ENCODE measurements at regions not wholly inside any gene's neighbourhood (a gene's known extent, or its start where the extent isn't known, plus 50 kb on each side); places are given as distances from the start of the nearest gene placed in this dataset.

- Histone ChIP-seq H3K4me1 (ENCODE audit: control insufficient read depth, insufficient read depth, low read length) (no peaks in the 10 kb centered on the region), H4K20me1 (ENCODE audit: insufficient read depth, low read length) (no peaks in the 10 kb centered on the region), H4K5ac (ENCODE audit: low read depth, low read length) (no peak overlapping the region), H2AK5ac (ENCODE audit: low read depth, low read length) (no peak overlapping the region), H3K9ac (ENCODE audit: low read depth, low read length) (no peak overlapping the region), H3K79me1 (ENCODE audit: low read depth in 1 of 2, low read length in 2 of 2) (no peaks in the 10 kb centered on the region), H4K8ac (ENCODE audit: low read depth in 2 of 2, low read length in 2 of 2) (no peak overlapping the region), H3K23ac (ENCODE audit: low read depth, low read length) (no peak overlapping the region), H2BK120ac (ENCODE audit: low read depth, low read length) (no peak overlapping the region), H3K56ac (ENCODE audit: extremely low read depth, insufficient read depth, low read length) (no peak overlapping the region), H2BK5ac (ENCODE audit: low read depth, low read length, poor library complexity, severe bottlenecking) (no peak overlapping the region), H2AK9ac (replicated peaks; ENCODE audit: low read depth, low read length, poor library complexity) (no peak overlapping the region), H3K9me1 (ENCODE audit: insufficient read depth, low read length) (no peaks in the 10 kb centered on the region), H3K27me3 (ENCODE audit: control insufficient read depth, insufficient read depth, low read length) (no peaks in the 10 kb centered on the region), H3K14ac (replicated peaks; ENCODE audit: low read depth, low read length) (no peak overlapping the region), H2BK15ac (ENCODE audit: low read depth, low read length) (no peak overlapping the region), H3K27ac (ENCODE audit: insufficient read depth, low read length) (no peak overlapping the region), H3K4ac (ENCODE audit: low read depth, low read length) (no peak overlapping the region), H3K9me3 (ENCODE audit: control insufficient read depth, insufficient read depth, low read length) (no peaks in the 10 kb centered on the region), H4K91ac (ENCODE audit: insufficient read depth, low read depth, low read length) (no peak overlapping the region), H3K4me2 (ENCODE audit: low read depth, low read length) (no peak overlapping the region), H2AFZ (replicated peaks; ENCODE audit: low read length, poor library complexity) (no peak overlapping the region), H3K36me3 (ENCODE audit: control insufficient read depth, insufficient read depth, low read length) (no peaks in the 10 kb centered on the region), H3K4me3 (ENCODE audit: insufficient read depth, low read depth, low read length) (no peak overlapping the region), H3K18ac (ENCODE audit: low read depth, low read length) (no peak overlapping the region), H2BK20ac (ENCODE audit: low read depth, low read length) (no peak overlapping the region)
- no peak for TF ChIP-seq BHLHE40 (IDR thresholded peaks at IDR 0.05; ENCODE audit: low read depth, low read length)
- TF ChIP-seq RAD21 (IDR thresholded peaks at IDR 0.05; ENCODE audit: low read length): no peak
- TF ChIP-seq RCOR1 (IDR thresholded peaks at IDR 0.05; ENCODE audit: insufficient replicate concordance, low read length): no peak
- TF ChIP-seq ELK1 (IDR thresholded peaks at IDR 0.05; ENCODE audit: borderline replicate concordance, low read depth, low read length): no peak
- TF ChIP-seq POLR2A (IDR thresholded peaks at IDR 0.05; ENCODE audit: low read depth, low read length): no peak
- TF ChIP-seq SMC3 (IDR thresholded peaks at IDR 0.05; ENCODE audit: low read depth, low read length): no peak
- no peak for TF ChIP-seq CHD1 (IDR thresholded peaks at IDR 0.05; ENCODE audit: low read depth, low read length)
- no peak for TF ChIP-seq MXI1 (IDR thresholded peaks at IDR 0.05; ENCODE audit: borderline replicate concordance, low read depth, low read length)
- dilution Hi-C loops (cut with HindIII; ENCODE audit: low sequenced_read_pairs, unreplicated experiment): no loop called here
- DNase-seq (no peak), ATAC-seq (ENCODE audit: low read depth) (no peak)
- in situ Hi-C loops (cut with MboI; ENCODE audit: low sequenced_read_pairs): no loop called here
- BruUV-seq (replicated peaks): no TSS peak
- no CpG with 5 or more reads among the region's 2 CpGs for WGBS, 2 experiments (ENCODE audit: extremely low coverage in 2 of 2, insufficient read length in 1 of 2)
- ChIA-PET CTCF (no interaction called here), POLR2A (ENCODE audit: unreplicated experiment) (no interaction called here)
- intact Hi-C loops (cut with micrococcal nuclease): no loop called here
Observed at GRCh38 chr12:30463636-30464035, 232.0 kb downstream of the IPO8 start.
